GM19467 (cell line): ENCODE measurements at regions not wholly inside any gene's neighbourhood (a gene's known extent, or its start where the extent isn't known, plus 50 kb on each side); places are given as distances from the start of the nearest gene placed in this dataset.

ENCODE experiments used
- ATAC-seq: cut with Tn5 transposase; IDR thresholded peaks from one replicate; pipeline ENCODE4 v1.9.1; 2021; ENCODE audit warnings: mild to moderate bottlenecking, moderate library complexity; ENCODE audit not compliant: unreplicated experiment

DNA sequence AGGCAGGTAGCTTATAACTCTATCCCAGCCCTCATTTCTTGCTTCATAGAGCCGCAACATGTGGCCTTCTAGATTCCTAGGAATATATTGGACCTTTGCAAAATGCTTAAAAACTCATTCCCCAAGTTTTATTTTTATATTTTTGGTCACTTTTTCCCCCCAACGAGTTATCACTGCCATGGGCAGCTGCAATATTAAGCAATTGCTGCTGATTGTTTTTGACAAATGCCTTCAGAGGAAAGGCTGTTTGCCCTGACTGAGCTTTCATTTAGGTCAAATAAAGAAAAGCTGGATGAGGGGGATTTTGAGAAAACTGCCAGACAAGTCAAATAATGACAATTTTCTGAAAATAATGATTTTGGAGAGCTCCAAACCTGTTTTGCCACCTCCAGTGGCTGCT lies 976.9 kb upstream of the MBL2 start:
- ATAC-seq = no peak

DNA sequence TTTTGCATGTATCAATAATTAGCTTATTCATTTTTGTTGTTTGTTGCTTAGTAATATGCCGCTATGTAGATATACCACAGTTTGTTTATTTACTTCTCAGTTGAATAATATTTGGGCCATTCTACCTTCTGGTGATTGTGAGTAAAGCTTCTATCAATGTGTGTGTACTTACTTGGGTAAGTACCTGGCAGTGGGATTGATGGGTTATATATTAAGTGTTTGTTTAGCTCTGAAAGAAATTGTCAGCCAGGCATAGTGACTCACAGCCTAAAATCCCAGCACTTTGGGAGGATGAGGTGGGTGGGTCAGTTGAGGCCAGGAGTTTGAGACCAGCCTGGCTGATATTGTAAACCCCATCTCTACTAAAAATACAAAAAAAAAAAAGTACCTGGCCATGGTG lies 975.7 kb upstream of the MBL2 start:
- no peak for ATAC-seq

DNA sequence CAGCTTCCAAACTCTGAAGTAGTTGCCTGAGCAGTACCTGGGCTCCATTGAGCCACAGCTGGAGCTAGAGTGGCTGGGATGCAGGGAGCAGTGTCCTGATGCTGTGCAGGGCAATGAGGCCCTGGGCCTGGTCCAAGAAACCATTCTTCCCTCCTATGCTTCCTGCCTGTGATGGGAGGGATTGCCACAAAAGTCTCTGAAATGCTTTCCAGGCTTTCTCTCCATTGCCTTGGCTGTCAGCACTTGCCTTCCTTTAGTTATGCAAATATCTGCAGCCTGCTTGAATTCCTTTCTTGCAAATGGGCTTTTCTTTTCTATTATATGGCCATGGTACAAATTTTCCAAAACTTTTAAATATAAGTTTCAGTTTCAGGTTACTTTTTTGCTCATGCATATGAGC lies 972.2 kb upstream of the MBL2 start:
- no peak for ATAC-seq

DNA sequence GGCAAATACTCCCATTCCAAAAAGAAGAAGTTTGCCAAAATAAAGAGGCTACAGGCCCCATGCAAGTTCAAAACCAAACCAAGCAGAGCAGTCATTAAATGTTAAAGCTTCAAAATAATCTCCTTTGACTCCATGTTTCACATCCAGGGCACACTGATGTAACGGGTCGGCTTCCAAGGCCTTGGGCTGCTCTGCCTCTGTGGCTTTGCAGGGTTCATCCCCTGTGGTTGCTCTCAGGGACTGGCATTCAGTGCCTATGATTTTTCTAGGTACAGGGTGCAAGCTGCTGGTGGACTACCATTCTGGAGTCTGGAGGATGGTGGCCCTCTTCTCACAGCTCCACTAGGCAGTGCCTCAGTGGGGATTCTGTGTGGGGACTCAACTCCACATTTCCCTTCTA lies 971.6 kb upstream of the MBL2 start:
- ATAC-seq = no peak

DNA sequence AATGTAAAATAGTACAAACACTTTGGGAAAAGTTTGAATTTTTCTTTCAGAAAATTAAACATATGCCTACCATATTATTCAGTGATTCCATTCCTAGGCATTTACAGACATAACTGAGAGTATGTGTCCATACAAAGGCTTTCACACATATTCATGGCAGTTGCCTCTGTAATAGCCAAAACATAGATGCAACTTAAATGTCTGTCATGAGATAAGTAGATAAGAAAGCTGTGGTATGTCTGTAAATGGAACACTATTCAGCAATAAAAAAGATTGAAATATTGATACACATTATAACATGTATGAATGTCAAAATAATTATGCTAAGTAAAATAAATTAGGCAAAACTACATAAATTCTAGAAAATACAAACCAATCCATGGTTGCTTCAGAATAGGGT lies 964.5 kb upstream of the MBL2 start:
- ATAC-seq = no peak

DNA sequence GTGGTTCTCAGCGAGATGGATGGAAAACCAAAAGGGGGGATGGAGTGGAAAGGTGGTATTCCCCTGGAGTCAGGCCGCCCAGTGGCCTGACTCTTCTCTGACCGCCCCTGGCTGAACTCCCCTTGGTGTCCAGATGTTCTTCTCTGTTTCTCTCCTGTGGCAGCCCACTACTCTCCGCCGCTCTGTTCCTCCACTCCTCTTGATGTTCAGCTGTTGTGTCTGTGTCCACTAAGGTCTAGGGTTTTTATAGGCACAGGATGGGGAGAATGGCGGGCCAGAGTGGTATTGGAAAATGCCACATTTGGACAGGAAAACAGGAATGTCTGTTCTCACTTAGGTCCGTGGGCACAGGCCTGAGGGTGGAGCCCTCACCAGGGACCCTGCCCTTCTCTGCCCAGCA lies 954.3 kb upstream of the MBL2 start:
- no peak for ATAC-seq

DNA sequence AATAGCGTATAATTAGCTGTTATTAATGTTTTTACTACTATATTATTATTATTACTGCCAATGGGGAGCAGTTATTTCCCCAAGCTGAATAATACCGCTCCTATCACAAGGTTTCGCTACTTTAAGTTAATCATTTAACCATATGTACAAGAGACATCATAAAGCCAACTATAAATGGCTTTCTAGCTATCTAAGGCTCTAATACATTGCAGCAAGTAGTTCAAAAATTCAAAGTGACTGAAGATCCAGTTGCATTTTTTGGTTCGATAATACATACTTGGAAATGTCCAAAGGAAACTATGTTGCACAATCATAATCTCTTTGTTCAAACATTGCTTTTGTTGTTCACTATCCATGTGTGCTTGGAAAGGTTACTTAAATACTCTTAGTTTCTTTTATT lies 952.0 kb upstream of the MBL2 start:
- no peak for ATAC-seq

DNA sequence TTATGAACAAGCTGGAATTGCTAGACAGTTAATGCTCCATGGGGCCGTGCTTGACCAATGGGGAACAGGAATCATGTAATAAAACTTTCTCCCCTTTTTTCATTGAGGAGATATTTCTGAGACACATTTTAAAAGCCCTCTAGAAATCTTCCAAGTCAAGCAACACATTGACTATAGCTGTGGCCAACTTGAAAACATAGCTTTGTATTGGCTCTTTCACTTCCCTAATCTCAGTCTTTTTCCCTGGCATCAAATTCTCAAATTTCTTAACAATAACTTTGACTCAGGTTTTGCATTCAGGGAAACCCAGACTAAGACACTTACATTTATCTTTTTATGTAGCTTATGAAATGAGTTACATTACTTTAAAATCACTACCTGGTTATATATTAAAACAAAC lies 947.1 kb upstream of the MBL2 start:
- no peak for ATAC-seq

DNA sequence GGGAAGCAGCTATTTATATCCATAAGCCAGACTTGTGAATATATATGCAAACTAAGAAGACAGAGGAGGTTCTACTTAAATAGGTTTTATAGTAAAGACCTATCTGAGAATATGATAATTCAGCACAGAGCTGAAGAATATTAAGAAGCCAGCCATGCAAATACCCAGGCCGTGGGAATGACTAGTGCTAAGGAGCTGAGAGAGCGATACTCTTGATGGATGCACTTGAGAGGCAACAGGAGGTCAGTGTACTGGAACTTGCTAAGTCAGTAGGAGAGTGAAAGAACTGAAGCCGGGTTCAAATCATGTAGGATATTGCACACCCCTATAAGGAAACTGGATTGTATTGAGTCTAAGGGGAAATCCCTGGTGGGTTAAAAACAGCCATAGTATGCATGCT lies 943.6 kb upstream of the MBL2 start:
- ATAC-seq = no peak

DNA sequence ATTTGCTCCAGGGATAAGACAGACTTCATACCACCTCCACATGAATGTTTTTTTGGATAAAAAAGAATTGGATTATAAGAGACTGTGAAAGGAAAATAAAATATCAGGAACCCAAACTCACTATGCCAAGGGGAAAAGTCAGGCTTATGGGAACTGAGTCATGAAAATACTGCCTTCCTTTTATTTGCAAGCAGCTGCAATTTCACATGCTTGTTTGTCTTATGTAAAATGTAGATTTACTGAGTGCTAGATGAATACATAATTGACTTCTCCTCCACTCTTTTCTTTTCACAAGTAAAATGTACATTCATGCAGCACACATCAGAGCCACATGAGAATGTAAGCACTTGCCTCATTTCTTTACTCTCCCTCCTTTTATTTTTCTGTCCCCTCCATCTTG lies 940.8 kb upstream of the MBL2 start:
- ATAC-seq = no peak

DNA sequence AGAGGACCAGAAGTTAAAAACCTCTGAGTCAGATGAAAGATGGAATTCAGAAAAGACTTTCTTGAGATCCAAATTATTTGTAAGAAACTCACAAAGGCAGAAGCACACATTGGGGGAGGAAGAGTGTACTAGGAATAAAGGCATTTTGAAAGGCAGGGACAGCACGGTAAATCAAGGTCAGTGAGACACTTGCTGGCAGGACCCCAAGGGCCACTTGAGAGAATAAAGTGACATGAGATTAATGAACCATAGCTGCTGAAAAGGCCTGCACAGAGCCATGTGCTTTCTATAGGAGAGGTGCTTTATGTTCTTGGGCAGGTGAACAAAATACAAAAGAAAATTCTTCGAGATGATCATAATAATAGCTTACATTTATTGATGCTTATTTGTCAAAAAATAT lies 929.9 kb upstream of the MBL2 start:
- no peak for ATAC-seq

DNA sequence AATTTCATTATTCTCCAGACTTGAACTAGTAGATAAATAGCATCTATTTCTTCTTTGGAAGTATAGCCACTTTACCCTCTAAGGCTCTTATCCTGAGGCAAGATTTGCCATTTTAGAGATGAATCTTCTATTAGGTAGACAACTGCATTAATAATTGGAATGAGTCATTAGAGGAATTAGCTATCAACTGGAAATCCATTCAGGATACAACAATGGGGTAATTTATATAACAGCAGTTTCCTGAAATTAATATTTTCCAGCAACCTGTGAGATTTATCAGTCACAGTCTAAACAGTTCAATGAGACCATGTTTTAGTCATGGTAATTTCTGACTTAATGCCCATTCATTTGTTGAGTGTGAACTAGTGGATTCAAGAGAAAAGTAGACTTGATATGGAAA lies 928.6 kb upstream of the MBL2 start:
- ATAC-seq = no peak

DNA sequence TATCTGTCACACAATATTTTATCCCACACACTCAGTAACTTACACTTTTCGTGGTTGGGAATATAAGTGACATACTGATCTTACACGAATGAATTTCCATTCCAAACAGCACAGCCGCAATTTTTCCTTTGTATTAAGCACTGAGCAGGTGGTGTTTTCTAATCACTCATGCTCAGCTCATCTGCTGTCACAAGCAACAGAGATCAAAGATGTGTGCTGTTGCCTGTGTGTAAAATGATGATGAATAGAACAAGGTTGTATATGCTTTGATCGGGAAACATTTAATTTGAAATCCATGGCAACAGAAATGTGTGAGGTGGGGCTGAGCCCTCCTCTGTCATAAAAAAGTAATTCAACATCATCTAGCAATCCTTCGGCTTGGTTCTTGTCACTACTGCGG lies 927.7 kb upstream of the MBL2 start:
- no peak for ATAC-seq

DNA sequence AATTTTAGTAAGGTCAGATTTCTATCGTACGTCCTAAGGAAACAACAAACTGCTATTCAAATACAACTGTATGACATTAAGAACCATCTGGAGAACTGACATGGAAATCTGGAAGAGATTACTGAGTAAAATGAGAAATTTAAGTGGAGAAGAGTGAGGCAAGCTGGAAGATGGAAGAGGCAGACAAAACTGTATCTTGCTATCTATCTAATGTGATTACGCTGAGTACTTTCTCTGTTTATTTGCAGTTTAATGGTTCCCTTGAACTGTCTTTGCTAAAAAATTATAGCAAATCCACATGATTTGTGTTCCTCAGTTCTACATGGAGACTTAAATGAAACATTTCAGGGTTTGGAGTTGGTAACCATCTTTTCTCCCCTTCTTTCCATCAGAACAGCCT lies 927.1 kb upstream of the MBL2 start:
- no peak for ATAC-seq

DNA sequence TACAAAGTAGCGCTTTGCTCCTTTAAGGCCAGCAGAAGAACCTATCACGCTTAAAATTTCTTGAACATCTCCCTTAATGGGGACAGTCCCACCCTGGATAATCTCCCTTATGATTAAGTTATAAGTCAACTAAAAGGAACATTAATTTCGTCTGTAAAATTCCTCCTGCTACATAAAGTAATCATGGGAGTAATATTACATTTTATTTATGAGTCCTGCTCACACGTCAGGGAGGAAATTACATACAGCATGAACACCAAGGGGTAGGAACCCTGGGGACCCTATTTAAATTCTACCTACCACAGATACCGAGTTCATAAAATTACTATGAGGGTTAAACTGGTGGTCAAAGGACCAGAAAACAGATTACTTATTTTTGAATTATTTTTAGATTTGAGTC lies 926.6 kb upstream of the MBL2 start:
- ATAC-seq = no peak

DNA sequence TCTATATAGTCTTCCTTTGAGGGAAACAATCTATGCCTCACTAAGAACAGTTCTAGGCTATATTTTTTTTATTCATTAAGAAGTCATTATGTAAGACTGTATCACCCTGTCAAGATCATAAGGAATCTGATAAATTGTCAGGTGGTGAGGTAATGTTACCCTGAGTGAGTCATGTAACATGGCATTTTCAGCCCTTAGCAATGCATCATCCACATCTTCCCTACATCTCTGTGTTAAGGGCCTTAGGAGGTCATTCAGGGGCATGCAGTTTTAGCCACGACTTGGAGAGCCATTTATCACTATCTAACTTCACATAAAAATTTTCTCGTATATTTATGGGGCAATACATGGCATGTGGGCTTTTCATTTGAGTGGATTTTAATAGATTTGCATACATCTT lies 924.5 kb upstream of the MBL2 start:
- no peak for ATAC-seq

DNA sequence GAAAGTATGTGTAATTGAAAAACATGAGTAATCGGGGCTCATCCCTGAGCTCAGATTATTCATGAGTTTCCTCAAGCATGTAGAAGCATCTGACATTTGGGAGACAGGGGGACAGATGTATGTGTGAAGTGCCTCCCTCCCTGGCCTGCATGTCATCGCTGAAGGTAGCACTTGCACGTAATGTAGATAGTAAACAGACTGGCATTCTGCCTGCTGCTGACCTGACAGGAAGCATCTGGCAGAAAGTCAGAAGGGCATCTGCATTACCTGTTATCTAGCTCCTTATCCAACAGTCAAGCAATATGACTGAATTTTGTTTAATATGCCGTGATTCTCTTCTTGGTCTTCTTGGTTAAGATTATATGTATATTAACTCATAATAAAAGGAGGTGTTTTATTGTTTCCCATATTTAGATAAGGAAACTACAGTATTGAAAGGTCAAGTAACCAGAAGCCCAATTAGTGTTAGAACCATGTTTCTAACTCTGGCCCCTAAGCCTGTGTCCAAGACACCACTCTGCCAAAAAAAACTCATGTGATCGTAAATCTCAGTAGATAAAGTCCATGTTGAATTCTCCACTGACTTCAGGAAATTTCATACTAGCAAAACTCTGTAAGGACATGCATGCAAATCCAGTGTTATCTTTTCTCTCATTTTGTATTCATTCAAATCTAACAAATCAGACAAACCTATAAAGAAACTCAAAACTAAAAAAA lies 918.1 kb upstream of the MBL2 start:
- no peak for ATAC-seq

DNA sequence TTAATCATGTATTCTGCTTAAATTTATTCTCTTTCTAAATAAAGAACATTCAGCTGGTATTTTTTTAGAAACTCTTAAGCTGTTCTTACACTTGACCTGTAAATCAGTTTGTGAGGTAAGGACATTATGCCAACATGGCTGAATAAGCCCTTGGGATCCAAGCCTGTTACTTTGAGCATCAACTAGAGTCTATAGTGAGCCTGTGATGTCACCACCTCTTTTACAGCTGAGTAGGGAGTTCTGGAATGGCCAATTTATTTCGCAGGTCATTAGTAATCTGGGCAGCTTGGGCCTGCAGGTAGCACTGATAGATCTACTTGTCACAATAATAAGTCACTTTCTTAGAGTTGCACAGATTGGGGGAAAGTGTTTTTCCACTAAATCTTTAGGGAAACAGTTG lies 915.2 kb upstream of the MBL2 start:
- ATAC-seq = no peak

DNA sequence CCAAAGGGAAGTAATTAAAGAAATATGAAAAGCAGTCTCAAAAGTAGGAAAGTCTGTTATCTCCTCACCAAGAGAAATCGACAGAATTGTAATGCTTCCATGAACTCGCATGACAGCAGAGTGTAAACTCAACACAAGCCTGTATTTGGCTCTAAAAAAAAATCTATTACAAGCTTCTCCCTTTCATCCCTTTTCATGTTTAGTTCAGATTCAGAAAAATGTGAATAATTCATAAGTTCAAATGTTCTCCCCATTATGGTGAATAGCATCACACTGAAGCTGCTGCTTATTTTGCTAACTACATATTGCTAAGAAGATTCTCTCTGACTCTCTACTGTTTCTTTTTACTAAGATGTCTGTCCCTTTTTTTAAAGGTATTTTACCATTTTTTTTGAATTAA lies 910.3 kb upstream of the MBL2 start:
- no peak for ATAC-seq

DNA sequence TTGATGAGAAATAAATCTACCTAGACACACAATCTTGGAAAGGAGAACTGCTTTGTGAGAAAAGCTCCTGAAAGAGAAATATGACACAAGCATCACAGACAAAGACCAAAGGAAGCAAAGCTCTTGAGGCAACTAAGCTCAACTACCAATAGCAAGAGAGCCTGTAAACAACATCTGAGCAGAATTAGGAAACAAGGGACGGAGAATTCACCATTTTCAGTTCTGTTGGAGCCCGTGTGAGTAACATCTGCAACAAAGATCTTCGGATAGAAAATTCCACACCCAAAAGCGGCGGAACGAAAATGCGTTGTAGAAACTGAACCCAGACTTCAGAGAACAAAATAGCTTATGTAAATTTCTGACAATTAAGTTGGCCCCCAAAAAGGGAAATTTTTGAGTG lies 909.9 kb upstream of the MBL2 start:
- ATAC-seq = no peak

DNA sequence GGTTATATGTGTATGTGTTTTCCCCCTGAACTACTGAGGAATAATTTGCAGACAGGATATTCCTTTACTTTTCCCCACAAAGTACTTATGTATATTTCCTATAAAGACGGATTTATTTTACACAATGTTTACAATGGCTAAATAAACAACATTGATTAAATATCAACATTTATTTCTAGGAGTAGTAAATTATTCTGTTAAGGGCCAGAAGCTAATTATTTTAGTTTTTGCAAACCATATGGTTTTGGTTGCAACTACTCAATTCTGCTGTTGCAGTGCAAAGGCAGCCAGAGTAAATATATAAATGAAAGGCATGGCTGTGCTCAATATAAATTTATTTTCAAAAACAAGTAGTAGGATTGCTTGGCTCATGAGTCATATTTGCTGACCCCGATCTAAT lies 907.1 kb upstream of the MBL2 start:
- no peak for ATAC-seq

DNA sequence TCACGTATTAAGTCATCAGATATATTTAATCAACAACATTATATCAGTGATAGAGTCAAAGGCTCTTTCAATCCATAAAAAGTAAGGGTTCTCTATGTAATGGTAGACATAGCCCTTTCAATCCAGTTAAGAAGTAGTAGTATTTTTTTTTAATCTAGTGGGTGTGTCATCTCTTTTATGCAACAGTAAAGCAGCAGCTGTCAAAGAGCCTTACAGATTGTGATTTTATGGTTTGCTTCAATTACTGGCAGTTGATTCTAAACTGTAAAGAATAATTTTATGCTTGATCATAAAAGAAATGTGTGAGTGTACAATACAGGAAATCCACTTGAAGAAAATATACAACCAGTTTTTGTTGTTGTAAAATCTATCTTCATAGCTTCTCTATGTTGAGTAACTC lies 902.6 kb upstream of the MBL2 start:
- ATAC-seq = no peak

DNA sequence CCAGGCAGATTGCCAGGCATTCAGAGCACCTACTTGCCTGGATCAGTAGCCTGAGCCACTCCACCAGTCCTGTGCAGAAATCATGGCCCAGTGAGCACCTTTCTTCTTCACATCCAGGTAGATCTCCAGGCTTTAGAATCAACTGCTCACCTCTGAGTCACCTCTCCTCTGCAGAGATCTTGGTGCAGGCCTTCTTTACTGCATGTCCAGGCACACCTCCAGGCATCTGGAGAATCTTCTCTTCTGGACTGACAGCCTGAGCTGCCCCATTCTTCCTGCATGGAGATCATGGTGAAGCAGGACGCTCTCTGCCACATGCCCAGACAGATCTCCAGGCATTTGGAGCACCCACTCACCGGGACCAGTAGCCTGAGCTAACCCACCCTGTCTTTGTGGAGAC lies 894.5 kb upstream of the MBL2 start:
- no peak for ATAC-seq
